ENCODE measurements at regions not wholly inside any gene's neighbourhood (a gene's known extent, or its start where the extent isn't known, plus 50 kb on each side); places are given as distances from the start of the nearest gene placed in this dataset.

DNA sequence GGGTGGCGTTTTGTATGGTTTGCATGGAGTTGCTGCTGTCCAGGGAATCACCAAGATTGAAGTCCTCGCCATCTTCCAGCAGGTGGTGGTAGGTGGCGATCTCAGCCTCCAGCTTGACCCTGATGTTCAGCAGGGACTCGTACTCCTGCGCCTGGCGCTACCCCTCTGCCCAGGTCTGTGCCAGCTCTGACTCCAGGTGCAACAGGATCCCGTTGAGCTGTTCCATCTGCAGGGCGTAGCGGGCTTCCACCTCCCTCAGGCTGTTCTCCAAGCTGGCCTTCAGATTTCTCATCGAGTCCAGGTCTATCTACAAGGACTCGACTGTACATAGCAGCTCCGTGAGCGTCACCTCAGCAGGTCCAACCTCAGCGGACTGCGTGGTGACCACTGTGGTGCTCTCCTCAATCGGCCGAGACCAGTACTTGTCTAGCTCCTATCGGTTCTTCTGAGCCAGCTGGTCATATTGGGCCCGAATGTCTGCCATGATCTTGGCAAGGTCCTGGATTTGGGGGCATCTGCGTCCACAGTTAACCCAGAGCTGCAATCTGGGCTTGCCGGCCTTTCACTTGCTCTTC, 1584.8 kb upstream of the ACO1 start:
- Histone ChIP-seq H3K27me3 (replicated peaks in 1 of 4; ENCODE audit: control insufficient read depth in 3 of 4, extremely low read depth in 1 of 4, insufficient read depth in 3 of 4, low read length in 3 of 4) (no peaks in the 10 kb centered on the region), H3K56ac (replicated peaks; ENCODE audit: insufficient read length, low read depth, low read length) (no peak overlapping the region), H3K23me2 (ENCODE audit: low read depth, low read length) (no peaks in the 10 kb centered on the region), H2BK15ac (ENCODE audit: low read length) (no peak overlapping the region), H3K9ac (replicated peaks in 1 of 4; ENCODE audit: extremely low read depth in 1 of 4, low read depth in 3 of 4, low read length in 3 of 4) (no peak overlapping the region), H2BK12ac (ENCODE audit: low read depth, low read length) (no peak overlapping the region), H3K4me2 (ENCODE audit: insufficient read depth in 1 of 2, low read depth in 2 of 2, low read length in 2 of 2) (no peak overlapping the region), H3K79me1 (ENCODE audit: low read depth, low read length) (no peaks in the 10 kb centered on the region), H3K36me3 (ENCODE audit: control insufficient read depth in 2 of 4, insufficient read depth in 4 of 4, low read length in 3 of 4) (no peaks in the 10 kb centered on the region), H3K9me3 (ENCODE audit: insufficient read depth in 2 of 2, low read depth in 1 of 2, low read length in 1 of 2) (peaks cover 0 to 4% of the 10 kb centered on the region in 2 experiments; a peak in 2 of 4 replicates), H2BK5ac (ENCODE audit: low read depth, low read length) (no peak overlapping the region), H3K27ac (ENCODE audit: low read depth, low read length) (no peak overlapping the region), H2BK20ac (ENCODE audit: low read length) (no peak overlapping the region), H4K5ac (ENCODE audit: insufficient read length, low read depth, low read length) (no peak overlapping the region), H3K4me1 (replicated peaks in 1 of 4; ENCODE audit: control insufficient read depth in 3 of 4, insufficient read depth in 4 of 4, low read length in 3 of 4) (no peaks in the 10 kb centered on the region; a peak in 1 of 7 replicates), H3K79me2 (ENCODE audit: control insufficient read depth in 1 of 2, insufficient read depth in 2 of 2, low read length in 2 of 2) (no peaks in the 10 kb centered on the region), H2AFZ (ENCODE audit: low read length) (no peak overlapping the region), H2AK5ac (ENCODE audit: low read depth, low read length) (no peak overlapping the region), H4K8ac (ENCODE audit: extremely low read depth, insufficient read depth, low read length) (no peak overlapping the region), H3K14ac (ENCODE audit: insufficient read length) (no peak overlapping the region), H3K23ac (ENCODE audit: insufficient read length) (no peak overlapping the region), H3K18ac (ENCODE audit: extremely low read depth, low read length) (no peak overlapping the region), H4K91ac (replicated peaks; ENCODE audit: insufficient read length, low read length) (no peak overlapping the region), H4K20me1 (replicated peaks in 1 of 2; ENCODE audit: control insufficient read depth in 1 of 2, insufficient read depth in 2 of 2, low read length in 2 of 2) (no peaks in the 10 kb centered on the region), H2BK120ac (replicated peaks; ENCODE audit: low read depth, low read length) (no peak overlapping the region), H3K4me3 (ENCODE audit: extremely low read depth in 1 of 4, insufficient read depth in 2 of 4, low read depth in 3 of 4, low read length in 4 of 4) (no peak overlapping the region), H3K4ac (replicated peaks; ENCODE audit: insufficient read length, low read depth, low read length) (no peak overlapping the region)
- POLR2A ChIA-PET (ENCODE audit: partially characterized antibody): no interaction called here
- WGBS, 2 experiments (ENCODE audit: extremely low coverage in 1 of 2, insufficient coverage in 1 of 2, insufficient read length in 1 of 2, insufficient replicate concordance in 2 of 2, low coverage in 1 of 2, low lambda C conversion rate in 2 of 2, missing lambda C conversion rate in 1 of 2): 89% methylated on average over 21 of the region's 21 CpGs; no CpG with 5 or more reads in 1 of the 2 experiments
- CTCF ChIA-PET (ENCODE audit: partially characterized antibody): interaction anchor here (0.6 to 1.9 kb wide), 2 partner anchors 12 to 222 kb away, joined by 3 to 5 read pairs; no protein-coding TSS in a partner anchor
- FAIRE-seq (no peak), DNase-seq (ENCODE audit: low read depth in 1 of 2, low spot score in 2 of 2) (no peak)
- no peak for TF ChIP-seq TAF7 (optimal IDR thresholded peaks at IDR 0.05; ENCODE audit: borderline replicate concordance, low read depth, low read length)
- TF ChIP-seq GABPA (IDR thresholded peaks at IDR 0.05; ENCODE audit: borderline replicate concordance, insufficient read depth, low read length): no peak
- no peak for TF ChIP-seq HDAC2 (IDR thresholded peaks at IDR 0.05; ENCODE audit: borderline replicate concordance in 1 of 2, low read depth in 2 of 2, low read length in 2 of 2)
- no peak for TF ChIP-seq RXRA (IDR thresholded peaks at IDR 0.05; ENCODE audit: insufficient read depth, low read depth, low read length)
- TF ChIP-seq, protein P1, sequence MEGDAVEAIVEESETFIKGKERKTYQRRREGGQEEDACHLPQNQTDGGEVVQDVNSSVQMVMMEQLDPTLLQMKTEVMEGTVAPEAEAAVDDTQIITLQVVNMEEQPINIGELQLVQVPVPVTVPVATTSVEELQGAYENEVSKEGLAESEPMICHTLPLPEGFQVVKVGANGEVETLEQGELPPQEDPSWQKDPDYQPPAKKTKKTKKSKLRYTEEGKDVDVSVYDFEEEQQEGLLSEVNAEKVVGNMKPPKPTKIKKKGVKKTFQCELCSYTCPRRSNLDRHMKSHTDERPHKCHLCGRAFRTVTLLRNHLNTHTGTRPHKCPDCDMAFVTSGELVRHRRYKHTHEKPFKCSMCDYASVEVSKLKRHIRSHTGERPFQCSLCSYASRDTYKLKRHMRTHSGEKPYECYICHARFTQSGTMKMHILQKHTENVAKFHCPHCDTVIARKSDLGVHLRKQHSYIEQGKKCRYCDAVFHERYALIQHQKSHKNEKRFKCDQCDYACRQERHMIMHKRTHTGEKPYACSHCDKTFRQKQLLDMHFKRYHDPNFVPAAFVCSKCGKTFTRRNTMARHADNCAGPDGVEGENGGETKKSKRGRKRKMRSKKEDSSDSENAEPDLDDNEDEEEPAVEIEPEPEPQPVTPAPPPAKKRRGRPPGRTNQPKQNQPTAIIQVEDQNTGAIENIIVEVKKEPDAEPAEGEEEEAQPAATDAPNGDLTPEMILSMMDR (IDR thresholded peaks at IDR 0.05; ENCODE audit: control extremely low read depth in 1 of 3, insufficient read depth in 1 of 3, low read depth in 1 of 3, low read length in 3 of 3): peak in 1 of 3 experiments; percentile 16; a peak in 1 of 4 replicates
- TF ChIP-seq KDM1A (IDR thresholded peaks at IDR 0.05; ENCODE audit: borderline replicate concordance, low read length): no peak
- TF ChIP-seq CBX5 (IDR thresholded peaks at IDR 0.05; ENCODE audit: low read depth, low read length): no peak
- no peak for TF ChIP-seq EZH2 (IDR thresholded peaks at IDR 0.05; ENCODE audit: low read depth, low read length, severe bottlenecking)
- TF ChIP-seq, protein P2, sequence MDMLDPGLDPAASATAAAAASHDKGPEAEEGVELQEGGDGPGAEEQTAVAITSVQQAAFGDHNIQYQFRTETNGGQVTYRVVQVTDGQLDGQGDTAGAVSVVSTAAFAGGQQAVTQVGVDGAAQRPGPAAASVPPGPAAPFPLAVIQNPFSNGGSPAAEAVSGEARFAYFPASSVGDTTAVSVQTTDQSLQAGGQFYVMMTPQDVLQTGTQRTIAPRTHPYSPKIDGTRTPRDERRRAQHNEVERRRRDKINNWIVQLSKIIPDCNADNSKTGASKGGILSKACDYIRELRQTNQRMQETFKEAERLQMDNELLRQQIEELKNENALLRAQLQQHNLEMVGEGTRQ (IDR thresholded peaks at IDR 0.05; ENCODE audit: low read length): no peak
